Peyer's patch (tissue), 4 donors: ENCODE measurements at regions not wholly inside any gene's neighbourhood (a gene's known extent, or its start where the extent isn't known, plus 50 kb on each side); places are given as distances from the start of the nearest gene placed in this dataset.

ENCODE experiments used
- DNase-seq, 3 donors: peaks; one replicate each; pipeline ENCODE4 v3.0.0-alpha.2; 2017 to 2019
- H3K27ac ChIP-seq, 4 donors: fragments of 200-600 bp; sonication (generic); one replicate each; pipeline ENCODE4 v1.5.1; 2016 to 2019
- H3K27me3 ChIP-seq, 2 donors: fragments of 200-600 bp; sonication (generic); one replicate each; pipeline ENCODE4 v1.5.1; 2019
- H3K36me3 ChIP-seq, 3 donors: fragments of 200-600 bp; sonication (generic); one replicate each; pipeline ENCODE4 v1.5.1; 2016 to 2019
- H3K4me1 ChIP-seq, 4 donors: fragments of 200-600 bp; sonication (generic); one replicate each; pipeline ENCODE4 v1.5.1; 2016 to 2019
- H3K4me3 ChIP-seq, 4 donors: fragments of 200-600 bp; sonication (generic); 1 replicate in 3 of 4; 2 replicates in 1 of 4; pipeline ENCODE4 v1.5.1; 2016 to 2019; ENCODE audit warnings: mild to moderate bottlenecking in 1 of 4
- H3K9me3 ChIP-seq, 4 donors: fragments of 200-600 bp; sonication (generic); one replicate each; pipeline ENCODE4 v1.5.1; 2016 to 2019; ENCODE audit warnings: mild to moderate bottlenecking in 1 of 4
- POLR2A ChIP-seq, 2 donors: fragments of 450-650 bp; IDR thresholded peaks; one replicate each; pipeline ENCODE4 v1.5.1; 2017; ENCODE audit warnings: antibody characterized with exemption in 2 of 2, mild to moderate bottlenecking in 2 of 2, moderate library complexity in 2 of 2
- TF ChIP-seq, protein P1 (sequence below), 6 experiments: fragments of 450-650 bp in 4 of 6; fragments of 200-600 bp in 2 of 6; sonication (generic) in 1 of 6; IDR thresholded peaks; one replicate each; pipeline ENCODE4 v1.5.1; 2017 to 2019; ENCODE audit warnings: antibody characterized with exemption in 6 of 6, mild to moderate bottlenecking in 3 of 6, moderate library complexity in 1 of 6

DNA sequence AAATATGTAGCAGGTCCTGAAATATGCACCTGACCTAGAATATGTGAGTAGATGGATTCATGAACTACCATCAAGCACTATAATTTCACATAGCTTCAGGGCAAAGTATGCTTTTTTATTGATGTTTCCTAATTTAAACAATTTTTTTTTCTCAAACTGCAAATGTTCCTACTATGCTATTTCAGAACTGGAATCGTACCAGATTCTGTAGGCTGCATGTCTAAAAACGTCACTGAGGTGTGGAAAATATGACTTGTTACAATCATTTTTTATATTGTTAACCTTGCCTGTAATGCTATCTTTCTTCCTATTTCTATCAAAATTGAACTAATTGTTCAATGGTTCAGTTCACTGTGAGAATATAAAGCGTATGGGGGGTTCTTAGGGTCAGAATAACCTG, 78.0 kb upstream of the RERGL start:
- TF ChIP-seq, protein P1, sequence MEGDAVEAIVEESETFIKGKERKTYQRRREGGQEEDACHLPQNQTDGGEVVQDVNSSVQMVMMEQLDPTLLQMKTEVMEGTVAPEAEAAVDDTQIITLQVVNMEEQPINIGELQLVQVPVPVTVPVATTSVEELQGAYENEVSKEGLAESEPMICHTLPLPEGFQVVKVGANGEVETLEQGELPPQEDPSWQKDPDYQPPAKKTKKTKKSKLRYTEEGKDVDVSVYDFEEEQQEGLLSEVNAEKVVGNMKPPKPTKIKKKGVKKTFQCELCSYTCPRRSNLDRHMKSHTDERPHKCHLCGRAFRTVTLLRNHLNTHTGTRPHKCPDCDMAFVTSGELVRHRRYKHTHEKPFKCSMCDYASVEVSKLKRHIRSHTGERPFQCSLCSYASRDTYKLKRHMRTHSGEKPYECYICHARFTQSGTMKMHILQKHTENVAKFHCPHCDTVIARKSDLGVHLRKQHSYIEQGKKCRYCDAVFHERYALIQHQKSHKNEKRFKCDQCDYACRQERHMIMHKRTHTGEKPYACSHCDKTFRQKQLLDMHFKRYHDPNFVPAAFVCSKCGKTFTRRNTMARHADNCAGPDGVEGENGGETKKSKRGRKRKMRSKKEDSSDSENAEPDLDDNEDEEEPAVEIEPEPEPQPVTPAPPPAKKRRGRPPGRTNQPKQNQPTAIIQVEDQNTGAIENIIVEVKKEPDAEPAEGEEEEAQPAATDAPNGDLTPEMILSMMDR (IDR thresholded peaks at IDR 0.05), result no peak
- no peak for TF ChIP-seq POLR2A (IDR thresholded peaks at IDR 0.05)
- Histone ChIP-seq H3K36me3 (no peaks in the 10 kb centered on the region), H3K4me3 (no peak overlapping the region), H3K27ac (no peak overlapping the region), H3K27me3 (no peaks in the 10 kb centered on the region), H3K9me3 (peaks cover 0 to 5% (median 2%) of the 10 kb centered on the region in 4 donors), H3K4me1 (no peaks in the 10 kb centered on the region)
- no peak for DNase-seq

DNA sequence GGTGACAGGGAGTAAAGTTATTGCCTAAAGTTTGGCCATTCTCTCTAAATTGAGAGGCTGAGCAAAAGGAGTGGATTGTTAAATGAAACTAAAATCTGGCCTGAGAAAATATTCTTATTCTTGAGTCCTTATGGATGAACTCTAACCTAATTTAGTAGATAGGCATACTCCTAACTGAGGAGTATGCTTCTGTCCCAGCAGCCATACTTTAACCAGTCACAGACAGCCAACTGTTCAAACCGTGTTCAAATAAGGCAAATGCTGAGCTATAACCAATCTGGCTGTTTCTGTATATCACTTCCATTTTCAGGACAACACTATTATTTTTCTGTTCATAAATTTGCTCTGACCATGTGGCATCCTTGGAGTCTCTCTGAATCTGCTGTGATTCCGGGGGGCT, 75.9 kb upstream of the RERGL start:
- Histone ChIP-seq H3K4me1 (no peaks in the 10 kb centered on the region), H3K27me3 (no peaks in the 10 kb centered on the region), H3K9me3 (no peaks in the 10 kb centered on the region), H3K4me3 (no peak overlapping the region), H3K27ac (peak overlapping the region in 1 of 4 donors; percentile 42), H3K36me3 (no peaks in the 10 kb centered on the region)
- no peak for DNase-seq
- TF ChIP-seq POLR2A (IDR thresholded peaks at IDR 0.05), result no peak
- TF ChIP-seq, protein P1 (IDR thresholded peaks at IDR 0.05), result no peak

DNA sequence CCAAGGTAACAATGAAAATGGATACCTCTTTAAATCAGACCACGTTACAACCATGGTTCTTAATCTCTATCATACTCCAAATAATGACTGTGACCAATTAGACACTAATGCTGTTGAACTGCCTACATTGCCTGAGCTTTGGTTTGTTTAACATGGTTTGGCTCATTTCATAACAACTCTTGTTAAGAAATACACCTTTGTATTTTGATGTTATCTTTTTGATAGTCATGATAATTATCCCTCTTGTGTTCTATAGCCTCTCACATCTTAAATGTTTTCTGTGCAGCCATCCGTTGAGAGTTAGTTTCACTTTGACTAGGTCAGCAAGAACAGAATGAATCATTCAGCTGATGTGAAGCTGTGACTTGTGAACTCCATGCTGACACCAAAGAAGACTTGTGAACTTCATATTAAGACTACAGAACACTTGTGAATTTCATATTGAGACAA, 75.5 kb upstream of the RERGL start:
- Histone ChIP-seq H3K4me1 (no peaks in the 10 kb centered on the region), H3K27ac (peak overlapping the region in 1 of 4 donors; percentile 42), H3K9me3 (no peaks in the 10 kb centered on the region), H3K36me3 (no peaks in the 10 kb centered on the region), H3K27me3 (no peaks in the 10 kb centered on the region), H3K4me3 (peak overlapping the region in 1 of 4 donors; percentile 18)
- TF ChIP-seq POLR2A (IDR thresholded peaks at IDR 0.05), result no peak
- TF ChIP-seq, protein P1 (IDR thresholded peaks at IDR 0.05), result no peak
- no peak for DNase-seq

DNA sequence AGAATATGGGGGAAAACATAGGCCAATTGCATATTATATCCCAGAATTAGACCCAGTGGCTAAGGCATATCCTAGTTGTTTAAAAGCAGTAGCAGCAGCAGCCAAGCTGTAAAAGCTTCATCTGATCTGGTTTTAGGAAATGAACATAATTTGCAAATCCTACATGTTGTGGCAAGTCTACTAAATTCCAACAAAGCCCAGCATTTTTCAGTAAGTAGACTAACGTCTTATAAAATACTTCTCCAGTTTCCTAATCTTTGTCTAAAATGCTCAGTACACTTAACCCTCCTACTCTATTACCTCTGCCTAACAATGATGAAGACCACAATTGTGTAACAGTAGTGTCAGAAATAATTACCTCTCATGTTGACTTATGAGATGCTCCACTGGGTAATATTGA, 70.9 kb upstream of the RERGL start:
- TF ChIP-seq, protein P1 (IDR thresholded peaks at IDR 0.05), result no peak
- no peak for TF ChIP-seq POLR2A (IDR thresholded peaks at IDR 0.05)
- Histone ChIP-seq H3K4me1 (no peaks in the 10 kb centered on the region), H3K36me3 (no peaks in the 10 kb centered on the region), H3K4me3 (no peak overlapping the region), H3K9me3 (peaks cover 0 to 4% (median 0%) of the 10 kb centered on the region in 4 donors), H3K27me3 (no peaks in the 10 kb centered on the region), H3K27ac (no peak overlapping the region)
- no peak for DNase-seq

DNA sequence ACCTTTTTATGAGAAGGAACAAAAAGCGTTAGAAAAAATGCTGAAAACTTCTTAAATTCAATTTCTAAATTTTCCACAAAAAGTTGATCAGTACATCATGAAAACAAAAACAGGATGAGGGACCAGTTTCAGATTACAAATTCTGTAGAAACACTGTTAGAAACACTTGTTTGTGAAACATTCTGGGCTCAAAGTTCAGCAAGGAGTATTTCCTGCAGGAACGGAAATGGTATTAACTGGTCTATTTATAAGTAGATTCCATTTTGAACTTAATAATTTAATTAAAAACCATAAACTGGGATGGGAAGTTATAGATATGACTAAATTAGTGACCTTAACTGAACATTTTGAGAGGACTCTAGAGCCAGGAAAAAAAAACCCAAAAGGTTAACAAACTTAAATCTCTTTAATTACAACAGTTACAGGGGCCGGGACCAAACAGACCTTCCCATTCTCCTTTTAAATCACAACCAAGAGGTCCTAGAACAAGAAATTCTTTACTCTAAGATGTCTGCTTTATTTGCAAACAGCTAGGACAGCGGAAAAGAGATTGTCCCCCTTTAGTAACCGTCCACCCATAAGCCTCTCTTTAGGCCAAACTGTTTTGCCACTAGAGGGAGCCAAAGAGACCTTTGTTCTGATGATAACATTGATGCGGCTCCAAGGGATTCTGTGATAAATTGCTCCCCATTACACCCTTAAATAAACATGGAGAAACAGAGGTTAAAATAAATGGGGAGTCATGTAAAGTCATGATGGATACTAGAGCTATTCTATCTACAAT, 69.0 kb upstream of the RERGL start:
- no peak for TF ChIP-seq POLR2A (IDR thresholded peaks at IDR 0.05)
- TF ChIP-seq, protein P1 (IDR thresholded peaks at IDR 0.05), result peak in 4 of 6 experiments; percentile 51 to 62 (median 57)
- H3K27me3 ChIP-seq, result no peaks in the 10 kb centered on the region
- H3K9me3 ChIP-seq, result peaks cover 0 to 4% (median 0%) of the 10 kb centered on the region in 4 donors
- no peaks in the 10 kb centered on the region for H3K36me3 ChIP-seq
- H3K27ac ChIP-seq, result no peak overlapping the region
- no peaks in the 10 kb centered on the region for H3K4me1 ChIP-seq
- no peak overlapping the region for H3K4me3 ChIP-seq
- DNase-seq, result peak in 1 of 3 donors; percentile 61
